Endothelial cell of umbilical vein (primary cell): ENCODE measurements at regions not wholly inside any gene's neighbourhood (a gene's known extent, or its start where the extent isn't known, plus 50 kb on each side); places are given as distances from the start of the nearest gene placed in this dataset.

ENCODE experiments used
- BruUV-seq: library from RNA; stranded (reverse); fragments of 400-500 nt; replicated peaks from 2 replicates; lab custom pipeline; 2021; lab: Mats Ljungman, UMichigan
- CTCF ChIA-PET: fragments of 300-600, 350-600 bp; sonication (Branson Sonifier 250); formaldehyde crosslinking; loops from one replicate; lab custom pipeline; 2021; ENCODE audit warnings: antibody characterized with exemption, inconsistent platforms; lab: Charles Lee
- POLR2A ChIA-PET: fragments of 300-600, 350-600 bp; sonication (Branson Sonifier 250); formaldehyde crosslinking; loops from one replicate; lab custom pipeline; 2021; ENCODE audit warnings: antibody characterized with exemption, inconsistent platforms; lab: Charles Lee
- DNase-seq: peaks from one replicate; pipeline ENCODE4 v3.0.0-alpha.2; 2011; ENCODE audit warnings: low read depth, low spot score
- FAIRE-seq: peaks from 2 replicates; lab custom pipeline; 2011; peaks lifted over from hg19 to GRCh38; lab: Jason Lieb, UNC
- H2AFZ ChIP-seq: 2 replicates; pipeline ENCODE4 v1.6.0; 2012; ENCODE audit warnings: low read depth, low read length, control low read depth, inconsistent platforms
- H3K27ac ChIP-seq: 2 replicates; pipeline ENCODE4 v1.5.1; 2011; ENCODE audit warnings: low read depth, mild to moderate bottlenecking, control low read depth, low read length, moderate library complexity; ENCODE audit not compliant: insufficient read depth
- H3K27me3 ChIP-seq, 2 experiments: 2 replicates each; pipeline versions ENCODE4 v1.6.0 to v1.6.1; 2011; ENCODE audit warnings: low read length in 2 of 2, mixed read lengths in 1 of 2; ENCODE audit not compliant: control insufficient read depth in 2 of 2, insufficient read depth in 2 of 2
- H3K36me3 ChIP-seq, 2 experiments: 2 replicates in 1 of 2; 3 replicates in 1 of 2; pipeline ENCODE4 v1.5.1; 2011; ENCODE audit warnings: low read length in 2 of 2, mild to moderate bottlenecking in 1 of 2, moderate library complexity in 1 of 2; ENCODE audit not compliant: control insufficient read depth in 2 of 2, insufficient read depth in 2 of 2; ENCODE audit errors: extremely low read depth in 1 of 2
- H3K4me1 ChIP-seq: 3 replicates; pipeline ENCODE4 v1.5.1; 2011; ENCODE audit warnings: mild to moderate bottlenecking, low read length; ENCODE audit not compliant: control insufficient read depth, insufficient read depth; ENCODE audit errors: extremely low read depth
- H3K4me2 ChIP-seq: 2 replicates; pipeline ENCODE4 v1.6.1; 2011; ENCODE audit warnings: low read length, control low read depth, mixed read lengths; ENCODE audit not compliant: insufficient read depth
- H3K4me3 ChIP-seq, 3 experiments: fragments of 200-600 bp in 1 of 3; sonication (generic), shearing (Covaris generic) in 1 of 3; replicated peaks in 1 of 3; 2 replicates each; pipeline ENCODE4 v1.5.1; 2011 to 2016; ENCODE audit warnings: control low read depth in 3 of 3, low read length in 3 of 3, mild to moderate bottlenecking in 2 of 3, inconsistent platforms in 1 of 3, low read depth in 1 of 3, moderate library complexity in 1 of 3; ENCODE audit not compliant: insufficient read depth in 1 of 3
- H3K79me2 ChIP-seq: 2 replicates; pipeline ENCODE4 v1.6.0; 2012; ENCODE audit warnings: low read length, inconsistent platforms; ENCODE audit not compliant: control insufficient read depth, insufficient read depth
- H3K9ac ChIP-seq: replicated peaks from 2 replicates; pipeline ENCODE3; 2011; ENCODE audit warnings: low read length, control low read depth; ENCODE audit not compliant: insufficient read depth; ENCODE audit errors: extremely low read depth
- H3K9me1 ChIP-seq: replicated peaks from 3 replicates; pipeline ENCODE4 v1.6.0; 2011; ENCODE audit warnings: mild to moderate bottlenecking, low read length; ENCODE audit not compliant: control insufficient read depth, insufficient read depth; ENCODE audit errors: extremely low read depth
- H3K9me3 ChIP-seq: replicated peaks from 2 replicates; pipeline ENCODE4 v1.5.1; 2012; ENCODE audit warnings: low read length, inconsistent platforms; ENCODE audit not compliant: control insufficient read depth, insufficient read depth
- H4K20me1 ChIP-seq: replicated peaks from 2 replicates; pipeline ENCODE3; 2011; ENCODE audit warnings: mild to moderate bottlenecking, low read length; ENCODE audit not compliant: control insufficient read depth, insufficient read depth; ENCODE audit errors: extremely low read depth
- EZH2 ChIP-seq: IDR thresholded peaks from 2 replicates; pipeline ENCODE4 v1.6.1; 2012; ENCODE audit warnings: borderline replicate concordance, low read depth, mild to moderate bottlenecking, moderate library complexity, low read length, inconsistent platforms; ENCODE audit not compliant: severe bottlenecking
- FOS ChIP-seq: IDR thresholded peaks from 2 replicates; pipeline ENCODE4 v1.6.1; 2011; ENCODE audit warnings: mild to moderate bottlenecking, low read length, moderate library complexity, borderline replicate concordance; ENCODE audit not compliant: insufficient read depth
- GATA2 ChIP-seq: IDR thresholded peaks from 2 replicates; pipeline ENCODE4 v1.7.0; 2011; ENCODE audit warnings: low read depth, mild to moderate bottlenecking, moderate library complexity, mixed read lengths, low read length; ENCODE audit not compliant: insufficient read length, insufficient read depth
- JUN ChIP-seq: IDR thresholded peaks from 2 replicates; pipeline ENCODE4 v1.6.1; 2011; ENCODE audit warnings: borderline replicate concordance, low read depth; ENCODE audit not compliant: insufficient read length, insufficient read depth
- MYC ChIP-seq: IDR thresholded peaks from one replicate; pipeline ENCODE4 v1.6.1; 2011; ENCODE audit warnings: mild to moderate bottlenecking, low read depth, low read length
- POLR2A ChIP-seq: IDR thresholded peaks from 2 replicates; pipeline ENCODE4 v1.6.1; 2012; ENCODE audit warnings: low read depth, mild to moderate bottlenecking, control low read depth, low read length
- POLR2AphosphoS5 ChIP-seq: IDR thresholded peaks from 2 replicates; pipeline ENCODE4 v1.6.1; 2012; ENCODE audit warnings: low read depth, mild to moderate bottlenecking, control low read depth, low read length, moderate library complexity; ENCODE audit not compliant: insufficient read depth
- dilution Hi-C: fragments of 300-500 bp; cut with MboI; formaldehyde crosslinking; loops from one replicate; pipeline ENCODE4 v1.15.0; 2019; ENCODE audit warnings: low sequenced_read_pairs; ENCODE audit not compliant: extremely low pct_ligation_motif_present
- intact Hi-C: fragments of 100-400 bp; cut with micrococcal nuclease; formaldehyde crosslinking; loops from one replicate; pipeline ENCODE4 v1.10.0; 2022
- TF ChIP-seq, protein P1 (sequence below): IDR thresholded peaks from 2 replicates; pipeline ENCODE4 v1.6.1; 2011; ENCODE audit not compliant: insufficient read depth, insufficient read length
- TF ChIP-seq, protein P2 (sequence below), 2 donors: IDR thresholded peaks; 1 replicate in 1 of 2; 2 replicates in 1 of 2; pipeline ENCODE4 v1.5.1; 2011; ENCODE audit warnings: low read length in 2 of 2, mild to moderate bottlenecking in 2 of 2, moderate library complexity in 2 of 2, control low read depth in 1 of 2, inconsistent platforms in 1 of 2, low read depth in 1 of 2; ENCODE audit not compliant: insufficient read depth in 1 of 2; ENCODE audit errors: extremely low read depth in 1 of 2

DNA sequence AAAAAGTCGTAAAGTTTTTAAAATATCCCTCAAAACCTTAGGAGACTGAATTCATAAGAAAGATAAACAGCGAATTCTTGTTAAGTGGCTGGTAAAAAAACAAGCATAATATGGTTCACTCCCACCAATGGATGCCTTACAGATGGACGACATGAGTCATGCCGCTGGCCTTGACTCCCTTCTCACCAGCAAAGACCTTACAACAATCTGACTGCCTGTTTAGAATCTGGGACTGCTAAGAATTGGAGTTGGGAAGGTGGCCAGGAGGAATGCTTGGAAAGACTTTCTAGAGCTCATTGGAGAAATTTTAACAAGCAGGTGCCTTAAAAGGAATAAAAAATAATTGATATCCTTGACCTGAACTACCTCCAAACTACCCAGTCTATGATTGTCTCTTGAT lies 206.9 kb upstream of the FMN2 start:
- Histone ChIP-seq H3K4me2 (no peak overlapping the region), H3K36me3 (no peaks in the 10 kb centered on the region), H3K9ac (no peak overlapping the region), H3K27ac (no peak overlapping the region), H3K9me1 (no peaks in the 10 kb centered on the region), H4K20me1 (no peaks in the 10 kb centered on the region), H3K9me3 (peaks cover 8% of the 10 kb centered on the region), H3K4me1 (no peaks in the 10 kb centered on the region), H3K27me3 (no peaks in the 10 kb centered on the region), H3K4me3 (no peak overlapping the region), H2AFZ (no peak overlapping the region), H3K79me2 (no peaks in the 10 kb centered on the region)
- ChIA-PET CTCF (no interaction called here), POLR2A (no interaction called here)
- intact Hi-C loops = no loop called here
- dilution Hi-C loops = no loop called here
- no TSS peak for BruUV-seq
- TF ChIP-seq EZH2 (no peak), POLR2AphosphoS5 (no peak), GATA2 (no peak), MYC (no peak), POLR2A (no peak), FOS (no peak)
- FAIRE-seq (no peak), DNase-seq (no peak)

- H3K9ac ChIP-seq = no peak overlapping the region
- no TSS peak for BruUV-seq
- no peak for FAIRE-seq
- DNase-seq = no peak
- H3K4me1 ChIP-seq = no peaks in the 10 kb centered on the region
- ChIA-PET POLR2A (no interaction called here), CTCF (no interaction called here)
- intact Hi-C loops (no loop called here), dilution Hi-C loops (no loop called here)
- H3K27ac ChIP-seq = no peak overlapping the region
- H3K9me3 ChIP-seq = peaks cover 8% of the 10 kb centered on the region
- H4K20me1 ChIP-seq = no peaks in the 10 kb centered on the region
- H3K4me2 ChIP-seq = no peak overlapping the region
- no peaks in the 10 kb centered on the region for H3K27me3 ChIP-seq
- H3K36me3 ChIP-seq = no peaks in the 10 kb centered on the region
- H3K79me2 ChIP-seq = no peaks in the 10 kb centered on the region
- H3K4me3 ChIP-seq = no peak overlapping the region
- H2AFZ ChIP-seq = no peak overlapping the region
- TF ChIP-seq MYC = no peak
- TF ChIP-seq EZH2 = no peak
- no peak for TF ChIP-seq POLR2A
- TF ChIP-seq FOS = no peak
- no peak for TF ChIP-seq POLR2AphosphoS5
- no peak for TF ChIP-seq JUN
- TF ChIP-seq, protein P1, sequence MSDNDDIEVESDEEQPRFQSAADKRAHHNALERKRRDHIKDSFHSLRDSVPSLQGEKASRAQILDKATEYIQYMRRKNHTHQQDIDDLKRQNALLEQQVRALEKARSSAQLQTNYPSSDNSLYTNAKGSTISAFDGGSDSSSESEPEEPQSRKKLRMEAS = no peak
- TF ChIP-seq, protein P2, sequence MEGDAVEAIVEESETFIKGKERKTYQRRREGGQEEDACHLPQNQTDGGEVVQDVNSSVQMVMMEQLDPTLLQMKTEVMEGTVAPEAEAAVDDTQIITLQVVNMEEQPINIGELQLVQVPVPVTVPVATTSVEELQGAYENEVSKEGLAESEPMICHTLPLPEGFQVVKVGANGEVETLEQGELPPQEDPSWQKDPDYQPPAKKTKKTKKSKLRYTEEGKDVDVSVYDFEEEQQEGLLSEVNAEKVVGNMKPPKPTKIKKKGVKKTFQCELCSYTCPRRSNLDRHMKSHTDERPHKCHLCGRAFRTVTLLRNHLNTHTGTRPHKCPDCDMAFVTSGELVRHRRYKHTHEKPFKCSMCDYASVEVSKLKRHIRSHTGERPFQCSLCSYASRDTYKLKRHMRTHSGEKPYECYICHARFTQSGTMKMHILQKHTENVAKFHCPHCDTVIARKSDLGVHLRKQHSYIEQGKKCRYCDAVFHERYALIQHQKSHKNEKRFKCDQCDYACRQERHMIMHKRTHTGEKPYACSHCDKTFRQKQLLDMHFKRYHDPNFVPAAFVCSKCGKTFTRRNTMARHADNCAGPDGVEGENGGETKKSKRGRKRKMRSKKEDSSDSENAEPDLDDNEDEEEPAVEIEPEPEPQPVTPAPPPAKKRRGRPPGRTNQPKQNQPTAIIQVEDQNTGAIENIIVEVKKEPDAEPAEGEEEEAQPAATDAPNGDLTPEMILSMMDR (IDR thresholded peaks at IDR 0.05; ENCODE audit: extremely low read depth in 1 of 2, insufficient read depth in 1 of 2, low read depth in 1 of 2, low read length in 2 of 2) = no peak
- no peak for TF ChIP-seq GATA2
- H3K9me1 ChIP-seq = no peaks in the 10 kb centered on the region
These were observed 205.4 kb upstream of the FMN2 start for GRCh38 chr1:239886266-239886665.
